8988T (cell line): ENCODE measurements at regions not wholly inside any gene's neighbourhood (a gene's known extent, or its start where the extent isn't known, plus 50 kb on each side); places are given as distances from the start of the nearest gene placed in this dataset.
"Not testable (repeated sequence)": the region's sequence is repeated elsewhere in the genome, so short reads cannot be mapped to it uniquely, and the experiment has no call there.

Experiments
- DNase-seq: peaks from one replicate; pipeline ENCODE4 v3.0.0; 2011

DNA sequence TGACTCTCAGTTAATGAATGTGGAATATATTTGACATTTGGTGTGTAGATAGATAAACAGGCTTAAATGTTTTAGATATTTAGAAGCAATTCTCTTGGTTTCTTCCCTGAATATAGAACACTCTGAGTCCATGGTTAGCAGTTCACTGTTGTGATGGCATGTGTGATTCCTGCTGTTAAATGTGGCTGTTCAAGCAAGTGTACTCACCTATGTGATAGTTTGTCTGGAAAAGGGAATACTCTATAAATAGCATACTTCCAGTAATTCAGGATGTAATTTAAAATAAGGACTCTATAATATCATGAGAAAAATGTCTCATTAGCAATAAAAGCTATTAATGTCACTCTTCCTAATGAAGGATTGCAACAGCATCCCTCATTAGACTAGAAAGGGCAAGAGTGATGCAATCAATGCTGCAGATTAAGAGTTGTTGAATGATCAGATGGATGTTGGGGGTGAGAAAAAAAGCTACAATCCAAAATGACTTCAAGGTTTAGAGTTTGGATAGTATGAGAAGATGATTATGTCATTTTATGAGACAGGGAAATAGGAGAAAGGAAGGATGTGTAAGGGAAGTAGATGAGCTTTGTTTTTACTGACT lies 201.8 kb upstream of the WDFY3 start:
- no peak for DNase-seq

DNA sequence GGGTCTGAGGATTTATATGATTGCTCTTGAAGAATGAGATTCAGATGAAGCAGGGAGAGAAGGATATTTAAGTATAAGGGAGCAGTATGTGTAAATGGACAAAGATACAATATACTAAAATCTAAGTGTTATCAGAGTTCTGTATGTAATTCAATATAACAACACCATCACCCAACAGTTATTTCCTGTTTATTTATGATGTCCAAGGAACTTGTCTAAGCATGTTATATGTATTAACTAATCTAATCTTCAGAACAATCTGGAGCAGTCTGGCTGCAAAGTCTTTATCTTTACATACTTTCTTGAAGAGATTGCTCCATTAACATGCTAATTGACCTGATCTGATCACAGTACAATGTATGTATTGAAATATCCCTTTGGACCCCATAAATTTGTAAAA lies 203.8 kb upstream of the WDFY3 start:
- DNase-seq: no peak

DNA sequence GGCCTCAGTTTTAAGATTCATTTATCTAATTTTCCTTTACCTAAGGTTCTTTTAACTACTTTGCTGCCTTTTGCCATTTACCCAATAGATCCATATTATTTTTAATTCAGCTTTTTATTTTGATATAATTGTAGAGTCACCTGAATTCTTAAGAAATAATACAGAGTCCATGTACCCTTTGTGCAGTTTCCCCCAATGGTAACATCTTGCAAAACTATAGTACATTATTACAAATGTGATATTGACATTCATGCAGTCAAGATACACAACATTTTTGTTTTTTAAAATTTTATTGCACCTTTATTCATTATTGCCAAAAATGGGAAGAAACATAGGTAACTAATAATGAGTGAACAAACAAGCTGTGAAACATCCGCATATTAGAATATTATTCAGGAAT lies 208.7 kb upstream of the WDFY3 start:
- no peak for DNase-seq

DNA sequence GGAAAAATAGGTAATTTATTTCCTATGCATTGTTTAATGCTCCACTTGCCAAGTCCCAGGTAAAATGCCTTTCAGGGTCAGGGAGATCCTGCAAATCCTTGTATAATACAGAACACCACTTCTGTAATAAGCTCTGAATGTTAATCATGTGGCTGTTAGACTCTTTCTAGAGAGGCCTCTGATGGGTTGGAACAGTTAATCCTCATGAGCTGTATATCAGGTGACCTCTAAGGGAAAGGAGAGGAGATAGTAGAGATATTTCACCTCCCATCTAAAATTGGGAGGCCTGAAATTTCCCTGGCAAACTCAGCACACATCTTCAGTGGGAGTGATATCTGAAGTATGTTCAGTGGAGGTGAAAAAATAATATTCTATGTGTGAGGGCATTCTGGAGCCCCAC lies 210.6 kb upstream of the WDFY3 start:
- DNase-seq: no peak

DNA sequence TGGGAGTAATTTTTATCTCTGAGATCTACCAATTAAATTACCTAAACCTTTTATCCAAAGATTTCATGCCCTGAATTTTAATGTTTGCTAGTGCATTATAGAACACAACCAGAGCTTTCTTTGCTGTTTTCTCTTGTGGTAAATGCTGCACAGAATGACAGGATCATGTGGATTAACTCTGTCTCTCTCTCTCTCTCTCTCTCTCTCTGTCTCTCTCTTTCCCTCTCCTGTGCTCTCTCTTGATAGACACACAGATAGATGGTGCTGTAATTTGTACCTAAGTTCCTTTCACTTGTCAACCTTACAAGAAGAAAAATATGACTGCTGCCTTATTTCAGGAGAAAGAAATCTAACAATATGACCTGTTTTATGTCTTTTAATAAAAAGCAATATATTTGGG lies 211.2 kb upstream of the WDFY3 start:
- no peak for DNase-seq

DNA sequence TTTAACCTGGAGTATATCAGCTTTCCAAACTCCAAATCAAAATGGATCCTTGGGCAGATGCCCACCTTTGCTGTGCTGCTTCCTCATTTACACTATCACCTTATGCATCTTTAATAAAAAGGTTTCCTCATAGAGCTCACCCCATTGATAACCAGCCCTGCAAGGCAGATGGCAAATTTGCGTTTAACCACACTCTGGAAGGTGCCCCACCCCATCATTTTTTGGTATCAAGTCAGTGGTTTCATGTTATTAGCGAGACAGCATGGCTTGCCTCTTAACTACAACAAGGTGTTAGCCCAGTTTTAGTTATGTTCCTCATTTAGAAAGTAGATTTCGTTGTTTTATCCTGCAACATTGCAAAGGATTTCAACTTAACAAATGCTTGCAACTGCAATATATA lies 214.0 kb upstream of the WDFY3 start:
- no peak for DNase-seq

DNA sequence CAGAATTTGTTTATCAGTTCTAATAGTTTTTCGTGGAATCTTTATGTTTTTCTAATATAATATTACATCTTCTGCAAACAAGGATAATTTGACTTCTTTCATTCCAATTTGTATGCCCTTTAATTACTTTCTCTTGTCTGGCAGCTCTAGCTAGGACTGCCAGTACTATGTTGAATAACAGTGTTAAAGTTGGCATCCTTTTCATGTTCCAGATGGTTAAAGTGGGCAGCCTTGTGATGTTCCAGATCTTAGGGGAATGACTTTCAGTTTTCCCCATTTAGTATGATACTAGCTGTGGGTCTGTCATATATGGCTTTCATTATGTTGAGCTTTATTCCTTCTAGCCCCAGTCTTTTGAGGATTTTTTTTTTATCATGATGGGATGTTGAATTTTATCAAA lies 220.6 kb upstream of the WDFY3 start:
- no peak for DNase-seq

DNA sequence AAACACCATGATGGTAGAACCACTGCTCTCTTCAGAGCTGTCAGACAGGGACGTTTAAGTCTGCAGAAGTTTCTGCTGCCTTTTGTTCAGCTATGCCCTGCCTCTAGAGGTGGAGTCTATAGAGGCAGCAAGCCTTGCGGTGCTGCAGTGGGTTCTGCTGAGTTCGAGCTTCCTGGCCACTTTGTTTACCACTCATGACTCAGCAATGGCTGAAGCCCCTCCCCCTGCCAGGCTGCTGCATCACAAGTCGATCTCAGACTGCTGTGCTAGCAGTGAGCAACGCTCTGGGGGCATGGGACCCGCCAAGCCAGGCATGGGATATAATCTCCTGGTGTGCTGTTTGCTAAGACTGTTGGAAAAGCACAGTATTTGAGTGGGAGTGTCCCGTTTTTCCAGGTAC lies 229.5 kb upstream of the WDFY3 start:
- DNase-seq: not testable (repeated sequence)

DNA sequence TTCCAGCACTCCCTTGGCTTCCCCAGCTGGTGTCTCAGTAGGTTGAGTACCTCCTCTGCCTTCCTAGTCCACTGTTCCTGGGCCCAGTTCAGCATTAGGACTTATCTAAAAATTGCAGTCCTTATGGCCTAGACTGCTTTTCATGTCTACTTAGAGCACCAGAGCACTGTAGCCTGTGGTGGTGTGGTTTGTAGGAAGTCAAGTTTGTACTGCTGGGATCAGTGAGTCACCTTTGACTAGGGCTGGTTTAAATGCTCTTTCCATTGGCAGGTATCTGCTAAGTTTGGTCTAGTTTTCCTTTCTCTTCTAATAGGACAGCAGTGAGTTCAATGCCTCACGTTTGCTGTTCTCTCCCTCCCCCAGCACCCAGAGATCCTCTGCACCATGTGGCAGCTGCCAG lies 233.6 kb upstream of the WDFY3 start:
- no peak for DNase-seq

DNA sequence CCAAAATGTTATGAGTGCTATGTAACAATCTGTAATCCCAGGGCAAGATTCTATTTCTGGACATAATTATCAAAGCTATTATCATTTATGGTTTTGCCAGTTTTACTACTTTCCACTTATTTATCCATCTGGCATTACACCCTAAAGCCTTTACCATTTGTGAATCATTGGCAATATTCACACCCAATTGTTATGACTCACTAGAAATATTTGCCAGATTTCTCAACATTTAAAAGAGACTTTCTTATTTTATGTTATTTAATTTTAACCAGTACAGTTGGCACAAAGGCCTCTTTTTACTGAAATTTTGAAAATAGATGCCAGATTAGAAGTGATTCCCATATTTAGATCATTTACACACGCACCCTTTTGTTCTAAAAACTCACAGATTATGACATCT lies 242.7 kb upstream of the WDFY3 start:
- DNase-seq: no peak

DNA sequence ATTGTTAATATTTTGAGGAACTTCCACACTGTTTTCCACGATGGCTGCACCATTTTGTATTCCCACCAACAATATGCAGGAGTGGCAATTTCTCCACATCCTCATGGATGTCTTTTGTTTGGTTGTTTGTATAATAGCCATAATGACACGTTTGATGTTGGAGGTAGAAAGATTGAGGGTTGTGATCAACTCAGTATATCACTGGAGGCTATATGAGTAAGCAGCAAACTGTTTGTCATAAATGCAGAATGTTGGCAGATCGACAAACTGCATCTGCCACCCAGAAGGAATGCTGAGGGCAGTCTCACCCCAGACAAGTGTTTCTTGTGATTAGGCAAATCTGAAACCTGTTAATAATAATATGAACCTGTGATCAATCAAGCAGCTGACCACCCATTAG lies 243.9 kb upstream of the WDFY3 start:
- DNase-seq: no peak

DNA sequence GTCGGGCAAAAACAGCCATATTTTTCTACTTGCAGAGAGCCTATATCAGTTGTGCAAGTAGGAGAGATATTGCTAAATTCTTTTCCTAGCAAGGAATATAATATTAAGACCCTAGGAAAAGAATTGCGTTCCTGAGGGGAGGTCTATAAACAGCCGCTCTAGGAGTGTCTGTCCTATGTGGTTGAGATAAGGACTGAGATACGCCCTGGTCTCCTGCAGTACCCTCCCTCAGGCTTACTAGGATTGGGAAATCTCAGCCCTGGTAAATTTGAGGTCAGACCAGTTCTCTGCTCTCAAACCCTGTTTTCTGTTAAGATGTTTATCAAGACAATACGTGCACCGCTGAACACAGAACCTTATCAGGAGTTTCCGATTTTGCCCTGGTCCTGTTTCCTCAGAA lies 250.1 kb upstream of the WDFY3 start:
- DNase-seq: not testable (repeated sequence)

DNA sequence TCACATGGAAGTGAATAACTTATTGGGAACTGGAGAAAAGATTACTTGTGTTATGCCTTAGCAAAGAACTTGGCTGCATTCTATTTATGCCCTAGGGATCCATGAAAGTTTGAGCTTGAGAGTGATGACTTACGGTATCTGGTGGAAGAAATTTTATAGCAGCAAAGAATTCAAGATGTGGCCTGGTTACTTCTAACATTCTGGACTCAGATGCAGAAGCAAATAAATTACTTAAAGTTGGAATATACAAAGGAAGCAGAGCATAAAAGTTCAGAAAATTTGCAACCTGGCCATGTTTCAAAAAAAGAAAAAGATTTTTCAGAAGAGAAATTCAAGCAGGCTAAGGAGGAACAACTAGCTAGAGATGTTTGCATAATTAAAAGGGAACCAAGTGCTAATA lies 252.3 kb upstream of the WDFY3 start:
- DNase-seq: no peak

DNA sequence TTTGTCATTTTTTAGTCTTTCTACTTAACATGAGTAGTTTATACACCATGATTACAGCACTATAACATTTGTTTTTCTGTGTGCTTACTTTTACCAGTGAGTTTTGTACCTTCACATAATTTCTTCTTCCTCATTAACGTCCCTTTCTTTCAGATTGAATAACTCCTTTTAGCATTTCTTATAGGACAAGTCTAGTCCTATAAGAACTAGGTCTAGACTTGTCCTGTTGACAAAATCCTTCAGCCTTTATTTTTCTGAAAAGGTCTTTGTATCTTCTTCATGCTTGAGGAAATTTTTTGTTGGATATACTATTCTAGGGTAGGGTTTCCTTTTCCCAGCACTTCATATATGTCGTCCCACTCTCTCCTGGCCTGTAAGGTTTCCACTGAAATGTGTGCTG lies 253.3 kb upstream of the ARHGAP24 start:
- DNase-seq: no peak

DNA sequence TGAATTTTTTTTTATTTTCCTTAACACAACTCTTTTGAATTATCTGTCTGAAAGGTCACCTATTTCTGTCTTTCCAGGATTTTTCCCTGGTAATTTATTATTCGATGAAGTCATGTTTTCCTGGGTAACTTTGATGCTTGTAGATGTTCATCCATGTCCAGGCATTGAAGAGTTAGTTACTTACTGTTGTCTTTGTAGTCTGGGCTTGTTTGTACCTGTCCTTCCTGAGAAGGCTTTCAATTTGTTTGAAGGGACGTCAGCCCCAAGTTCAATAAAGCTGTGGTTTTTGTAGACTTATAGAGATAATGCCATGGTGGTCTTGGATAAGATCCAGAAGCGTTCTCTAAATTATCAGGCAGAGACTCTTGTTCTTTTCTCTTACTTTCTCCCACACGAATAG lies 252.4 kb upstream of the ARHGAP24 start:
- no peak for DNase-seq

DNA sequence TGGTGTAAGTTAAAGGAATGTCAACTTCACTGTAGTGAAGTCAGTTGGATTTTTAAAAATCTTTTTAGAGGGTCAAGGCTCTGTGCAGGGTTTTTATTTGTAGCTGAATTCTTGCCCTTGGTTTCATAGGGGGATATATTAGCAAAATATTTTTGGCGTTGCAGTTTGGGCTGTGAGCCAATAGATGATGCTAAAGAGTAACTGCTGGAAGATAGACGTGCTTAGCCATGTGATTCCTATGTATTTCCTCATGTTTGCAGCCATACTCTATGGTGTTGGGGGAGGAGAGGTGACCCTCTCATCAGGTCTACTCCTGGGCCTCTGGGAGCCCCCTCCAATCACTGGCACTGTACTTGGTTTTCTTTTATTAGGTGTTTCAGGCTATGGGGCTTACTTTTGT lies 246.7 kb upstream of the ARHGAP24 start:
- no peak for DNase-seq

DNA sequence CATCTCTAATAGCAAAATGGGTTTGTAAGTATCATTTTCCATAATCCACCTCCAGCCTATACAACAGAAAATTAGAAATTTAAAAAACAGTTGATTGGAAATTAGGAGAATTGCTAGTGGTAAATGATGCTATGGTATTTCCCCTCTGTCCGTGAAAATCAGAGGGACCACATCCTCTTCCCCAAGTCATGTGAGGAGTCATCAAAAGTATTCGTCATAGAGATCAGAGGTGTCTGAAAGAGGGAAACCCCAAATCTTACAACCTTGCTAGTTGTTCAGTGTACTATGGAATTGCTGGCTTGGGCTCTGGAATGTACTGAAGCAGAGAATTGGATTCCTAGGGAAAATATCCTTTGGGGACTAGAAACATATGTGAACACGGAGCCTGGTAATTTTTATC lies 241.4 kb upstream of the ARHGAP24 start:
- no peak for DNase-seq

DNA sequence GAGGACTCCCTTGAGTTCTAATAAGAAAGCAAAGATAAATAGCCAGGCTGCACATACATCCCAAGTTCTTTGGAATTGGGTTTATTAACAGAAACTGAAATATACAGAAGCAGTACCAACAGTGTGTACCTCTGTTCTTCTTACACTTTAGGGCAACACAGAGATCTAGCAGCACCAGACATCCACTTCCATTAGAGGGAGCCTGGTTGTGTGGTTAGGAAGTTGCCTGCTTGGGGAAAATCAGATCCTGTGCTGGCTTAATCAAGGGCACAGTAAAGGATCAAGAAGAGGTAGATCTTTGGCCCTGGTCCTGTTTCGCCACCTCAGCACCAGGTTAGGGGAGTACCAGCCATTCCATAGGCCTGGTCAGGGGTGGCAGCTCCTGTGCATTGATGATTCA lies 231.1 kb upstream of the ARHGAP24 start:
- DNase-seq: no peak

DNA sequence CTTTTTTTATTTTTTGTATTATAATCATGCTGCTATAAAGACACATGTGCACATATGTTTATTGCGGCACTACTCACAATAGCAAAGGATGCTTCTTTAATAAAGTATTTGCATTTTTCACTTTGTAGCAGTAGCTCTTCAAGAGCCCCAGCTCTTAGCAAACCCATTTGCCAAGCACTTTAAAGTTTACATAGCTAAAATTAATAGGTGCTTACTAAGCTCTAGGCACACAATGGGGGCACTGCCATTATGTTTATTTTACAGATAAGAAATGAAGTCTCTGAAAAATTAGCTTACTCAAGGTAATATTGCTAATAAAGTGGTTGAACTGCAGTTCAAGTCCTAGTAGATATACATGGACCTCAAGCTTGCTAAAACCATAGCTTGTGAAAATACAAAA lies 230.3 kb upstream of the ARHGAP24 start:
- DNase-seq: no peak

DNA sequence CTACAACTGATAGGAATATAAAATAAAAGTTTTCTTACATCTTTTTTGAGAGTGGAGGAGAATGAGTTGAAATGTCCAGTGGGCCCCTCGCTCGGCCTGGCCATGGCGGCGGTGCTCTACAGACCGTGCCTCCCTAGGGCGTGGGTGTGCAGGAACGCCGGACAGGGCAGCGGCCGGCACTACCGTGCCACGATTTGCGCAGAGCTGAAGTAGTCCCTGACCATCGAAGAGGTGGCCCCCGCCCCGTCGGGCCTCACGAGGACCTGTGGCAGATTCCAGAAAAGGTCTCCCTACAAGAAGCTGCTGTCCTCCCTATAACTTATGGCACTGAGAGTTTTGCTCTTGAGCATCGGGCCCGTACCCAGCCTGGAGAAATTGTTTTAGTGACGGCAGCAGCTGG lies 228.9 kb upstream of the ARHGAP24 start:
- DNase-seq: no peak

DNA sequence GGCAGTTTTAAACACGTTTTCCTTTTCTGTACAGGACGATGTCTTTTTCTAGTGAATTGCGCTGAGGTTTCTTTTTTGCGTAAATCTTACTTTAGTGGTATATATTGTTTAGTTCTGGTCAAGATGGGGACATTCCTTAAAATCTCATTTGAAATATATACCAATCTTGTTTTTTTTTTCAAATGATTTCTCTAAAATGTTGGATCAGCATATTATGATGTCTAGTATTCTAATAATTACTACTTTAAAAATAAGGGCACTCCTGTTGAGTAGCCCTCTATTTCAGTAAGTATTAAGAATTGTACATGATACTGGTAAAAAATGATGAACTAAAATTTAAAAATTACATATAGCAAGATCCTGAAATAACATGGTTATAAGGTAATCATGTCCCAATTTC lies 224.1 kb upstream of the ARHGAP24 start:
- no peak for DNase-seq

DNA sequence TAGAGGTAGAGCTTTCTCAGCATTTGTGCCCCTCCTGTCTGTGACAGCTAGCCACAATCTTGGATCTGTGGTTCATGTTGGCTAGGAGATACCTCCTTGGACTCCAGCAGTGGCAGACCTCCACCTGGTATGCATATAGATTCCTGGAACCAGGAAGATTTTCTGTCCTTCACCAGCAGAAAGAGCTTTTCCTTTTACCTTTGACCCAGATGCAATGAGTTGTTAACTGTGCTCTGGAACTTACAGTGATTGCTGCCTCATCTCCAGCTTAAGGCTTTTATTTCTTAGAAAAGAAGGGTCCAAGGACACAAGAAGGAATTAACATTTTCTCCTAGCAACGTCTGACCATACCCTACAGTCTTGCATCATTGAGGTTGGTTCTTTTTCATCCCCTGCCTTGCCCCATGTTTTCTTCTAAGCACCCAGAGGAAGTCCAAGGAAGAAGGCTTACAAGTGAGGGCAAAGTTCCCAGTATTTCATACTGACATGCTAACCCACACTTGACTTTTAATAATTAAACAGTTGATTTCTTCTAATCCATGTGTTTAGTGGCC lies 217.1 kb upstream of the ARHGAP24 start:
- no peak for DNase-seq

DNA sequence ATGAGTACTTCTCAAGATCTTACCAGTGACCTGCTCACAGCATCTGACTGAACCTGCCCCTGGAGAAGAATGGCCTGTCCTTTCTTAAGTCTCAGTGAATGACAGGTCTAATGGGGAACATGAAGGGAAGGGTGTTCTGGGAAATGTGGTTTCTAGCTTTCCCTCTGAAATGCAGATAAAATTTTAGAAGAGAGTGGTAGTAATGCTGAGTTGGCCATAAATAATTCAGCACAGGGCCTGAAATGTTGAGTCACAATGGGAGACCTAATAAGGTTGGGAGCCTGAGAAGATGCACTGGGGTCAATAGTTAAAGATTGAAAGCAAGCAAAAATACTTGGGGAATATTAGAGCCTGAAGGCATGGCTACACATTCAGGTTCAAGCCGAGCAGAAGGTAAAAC lies 214.9 kb upstream of the ARHGAP24 start:
- DNase-seq: no peak

DNA sequence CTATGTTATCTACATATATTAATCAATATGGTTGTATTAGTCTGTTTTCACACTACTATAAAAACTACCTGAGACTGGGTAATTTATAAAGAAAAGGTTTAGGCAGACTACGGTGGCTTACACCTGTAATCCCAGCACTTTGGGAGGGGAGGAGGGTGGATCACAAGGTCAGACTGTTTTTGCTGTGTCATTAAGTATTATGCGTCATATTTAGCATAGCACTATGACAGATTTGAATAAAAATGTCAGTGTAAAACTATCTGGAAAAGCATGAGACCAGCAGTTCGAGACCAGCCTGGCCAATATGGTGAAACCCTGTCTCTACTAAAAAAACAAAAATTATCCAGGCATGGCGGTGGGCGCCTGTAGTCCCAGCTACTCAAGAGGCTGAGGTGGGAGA lies 209.7 kb upstream of the ARHGAP24 start:
- no peak for DNase-seq

DNA sequence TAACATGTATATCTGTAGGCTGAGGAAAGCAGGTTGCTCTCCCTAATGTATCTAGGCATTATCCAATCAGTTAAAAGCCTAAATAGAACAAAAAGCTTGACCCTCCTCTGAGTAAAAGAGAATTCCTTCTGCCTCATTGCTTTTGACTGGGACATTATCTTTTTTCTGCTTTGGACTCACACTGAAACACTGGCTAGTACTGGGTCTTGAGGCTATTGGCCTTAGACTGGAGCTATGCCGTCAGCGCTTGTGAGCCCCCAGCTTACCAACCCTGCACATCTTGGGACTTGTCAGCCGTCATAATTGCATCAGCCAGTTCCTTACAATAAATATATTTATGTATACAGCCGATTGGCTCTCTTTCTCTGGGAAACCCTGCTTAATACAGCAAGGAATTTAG lies 206.8 kb upstream of the ARHGAP24 start:
- no peak for DNase-seq

DNA sequence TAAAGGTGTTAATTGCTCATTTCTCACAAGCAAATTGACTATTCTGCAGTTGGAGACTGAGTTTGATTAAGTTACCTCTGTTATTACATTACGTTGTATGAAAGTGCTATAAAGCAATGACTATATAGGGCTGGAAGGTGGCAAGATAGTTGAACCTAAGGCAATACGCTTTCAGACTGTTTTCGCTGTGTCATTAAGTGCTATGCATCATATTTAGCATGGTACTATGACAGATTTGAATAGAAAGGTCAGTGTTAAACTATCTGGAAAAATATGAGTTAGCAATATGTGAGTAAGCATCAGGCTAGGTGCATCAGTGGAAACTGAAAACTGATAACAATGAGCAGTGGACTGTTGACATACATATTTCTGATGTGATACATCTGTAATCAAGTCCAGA lies 206.0 kb upstream of the ARHGAP24 start:
- DNase-seq: no peak
